ENCODE measurements at regions not wholly inside any gene's neighbourhood (a gene's known extent, or its start where the extent isn't known, plus 50 kb on each side); places are given as distances from the start of the nearest gene placed in this dataset.
A peak's percentile ranks its signal among the peaks of the same experiment; 100 is the strongest.

DNA sequence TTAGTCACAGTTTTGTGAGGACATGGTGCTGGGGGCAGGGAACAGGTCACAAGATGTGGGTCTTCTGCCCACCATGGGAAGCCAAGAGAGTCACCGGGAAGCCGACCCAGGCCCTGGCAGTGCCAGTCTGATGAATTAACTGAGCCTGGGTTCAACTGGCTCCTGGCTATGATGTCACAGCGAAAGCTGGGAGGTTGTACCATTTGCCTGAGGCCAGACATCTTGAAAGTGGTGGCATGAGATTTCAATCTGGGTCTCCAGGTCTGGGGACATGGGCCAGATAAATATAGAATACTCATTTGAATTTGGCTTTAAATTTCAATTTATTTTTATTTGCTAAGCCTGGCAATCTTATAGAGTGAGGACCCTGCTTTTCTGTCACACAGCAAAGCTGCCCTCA lies 280.9 kb downstream of the NSG2 start:
- ATAC-seq (ENCODE audit: low read depth) (no peak), DNase-seq (ENCODE audit: low spot score) (no peak)
- no peak overlapping the region for H3K27ac ChIP-seq (ENCODE audit: poor library complexity, severe bottlenecking)
- H3K4me1 ChIP-seq (ENCODE audit: insufficient read depth, poor library complexity, severe bottlenecking), result peaks cover 9% of the 10 kb centered on the region
- H3K36me3 ChIP-seq (ENCODE audit: low read depth), result no peaks in the 10 kb centered on the region
- H3K9me3 ChIP-seq (ENCODE audit: severe bottlenecking), result no peaks in the 10 kb centered on the region
- H3K4me3 ChIP-seq (ENCODE audit: severe bottlenecking), result no peak overlapping the region
- TF ChIP-seq, protein P1, sequence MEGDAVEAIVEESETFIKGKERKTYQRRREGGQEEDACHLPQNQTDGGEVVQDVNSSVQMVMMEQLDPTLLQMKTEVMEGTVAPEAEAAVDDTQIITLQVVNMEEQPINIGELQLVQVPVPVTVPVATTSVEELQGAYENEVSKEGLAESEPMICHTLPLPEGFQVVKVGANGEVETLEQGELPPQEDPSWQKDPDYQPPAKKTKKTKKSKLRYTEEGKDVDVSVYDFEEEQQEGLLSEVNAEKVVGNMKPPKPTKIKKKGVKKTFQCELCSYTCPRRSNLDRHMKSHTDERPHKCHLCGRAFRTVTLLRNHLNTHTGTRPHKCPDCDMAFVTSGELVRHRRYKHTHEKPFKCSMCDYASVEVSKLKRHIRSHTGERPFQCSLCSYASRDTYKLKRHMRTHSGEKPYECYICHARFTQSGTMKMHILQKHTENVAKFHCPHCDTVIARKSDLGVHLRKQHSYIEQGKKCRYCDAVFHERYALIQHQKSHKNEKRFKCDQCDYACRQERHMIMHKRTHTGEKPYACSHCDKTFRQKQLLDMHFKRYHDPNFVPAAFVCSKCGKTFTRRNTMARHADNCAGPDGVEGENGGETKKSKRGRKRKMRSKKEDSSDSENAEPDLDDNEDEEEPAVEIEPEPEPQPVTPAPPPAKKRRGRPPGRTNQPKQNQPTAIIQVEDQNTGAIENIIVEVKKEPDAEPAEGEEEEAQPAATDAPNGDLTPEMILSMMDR (IDR thresholded peaks at IDR 0.05; ENCODE audit: poor library complexity, severe bottlenecking), result no peak
- peaks cover 16% of the 10 kb centered on the region for H3K27me3 ChIP-seq (ENCODE audit: insufficient read depth, poor library complexity, severe bottlenecking)

DNA sequence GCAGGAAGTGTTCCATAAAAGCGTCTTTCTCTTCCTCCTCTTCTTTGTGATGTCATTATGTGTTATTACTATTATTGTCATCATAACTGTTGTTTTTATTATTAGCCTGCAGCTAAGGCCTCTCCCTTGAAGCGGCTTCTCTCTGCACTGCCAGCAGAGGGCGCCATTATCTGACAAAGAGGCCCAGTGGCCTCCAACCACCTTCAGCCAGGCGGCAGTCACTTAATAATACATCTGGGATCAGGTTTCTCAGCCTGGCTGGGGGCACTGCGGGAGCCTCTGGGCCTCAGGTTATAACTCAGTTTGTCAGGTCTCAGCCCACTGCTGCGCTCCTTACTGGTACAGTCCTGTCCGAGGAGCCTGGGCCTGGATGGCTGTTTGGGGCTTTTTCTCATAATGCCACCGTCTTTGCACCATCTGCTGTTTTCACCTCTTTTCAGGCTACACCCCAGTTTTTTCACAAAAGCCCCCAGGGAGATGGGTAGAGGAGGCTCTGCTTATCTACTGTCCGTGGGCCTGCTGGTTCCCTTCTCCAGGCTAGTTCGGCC lies 281.9 kb downstream of the NSG2 start:
- H3K4me1 ChIP-seq (ENCODE audit: insufficient read depth, poor library complexity, severe bottlenecking), result peaks cover 9% of the 10 kb centered on the region
- ATAC-seq (ENCODE audit: low read depth), result peak; percentile 87
- TF ChIP-seq, protein P1 (IDR thresholded peaks at IDR 0.05; ENCODE audit: poor library complexity, severe bottlenecking), result peak; percentile 98

DNA sequence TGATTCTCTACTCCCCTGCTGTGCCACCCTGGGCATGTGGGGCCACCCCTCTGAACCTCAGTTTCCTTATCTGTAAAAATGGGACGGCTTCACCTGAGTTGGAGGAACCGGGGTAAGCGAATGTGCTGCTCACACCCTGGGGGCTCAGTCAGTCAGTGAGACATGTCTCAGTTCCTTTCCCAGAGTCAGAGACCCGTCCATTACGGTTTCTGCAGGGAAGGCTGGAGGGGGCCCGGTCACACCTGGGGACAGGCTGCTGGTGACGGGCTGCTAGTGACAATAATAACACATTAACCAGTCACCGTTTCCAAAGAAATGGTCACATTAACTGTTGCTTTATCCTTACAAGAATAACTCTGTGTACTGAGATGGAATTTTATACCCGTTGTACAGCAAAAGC lies 282.4 kb downstream of the NSG2 start:
- no peak for ATAC-seq (ENCODE audit: low read depth)
- TF ChIP-seq, protein P1 (IDR thresholded peaks at IDR 0.05; ENCODE audit: poor library complexity, severe bottlenecking), result no peak
- Histone ChIP-seq H3K27me3 (ENCODE audit: insufficient read depth, poor library complexity, severe bottlenecking) (peaks cover 3% of the 10 kb centered on the region), H3K4me1 (ENCODE audit: insufficient read depth, poor library complexity, severe bottlenecking) (peaks cover 9% of the 10 kb centered on the region), H3K9me3 (ENCODE audit: severe bottlenecking) (no peaks in the 10 kb centered on the region), H3K27ac (ENCODE audit: poor library complexity, severe bottlenecking) (no peak overlapping the region), H3K36me3 (ENCODE audit: low read depth) (no peaks in the 10 kb centered on the region), H3K4me3 (ENCODE audit: severe bottlenecking) (no peak overlapping the region)
- DNase-seq (ENCODE audit: low spot score), result no peak

More for the DNA sequence above, 281.9 kb downstream of the NSG2 start:
- Histone ChIP-seq H3K9me3 (ENCODE audit: severe bottlenecking) (no peaks in the 10 kb centered on the region), H3K27ac (ENCODE audit: poor library complexity, severe bottlenecking) (no peak overlapping the region), H3K27me3 (ENCODE audit: insufficient read depth, poor library complexity, severe bottlenecking) (peaks cover 6% of the 10 kb centered on the region), H3K4me3 (ENCODE audit: severe bottlenecking) (no peak overlapping the region), H3K36me3 (ENCODE audit: low read depth) (no peaks in the 10 kb centered on the region)
- DNase-seq (ENCODE audit: low spot score), result no peak

DNA sequence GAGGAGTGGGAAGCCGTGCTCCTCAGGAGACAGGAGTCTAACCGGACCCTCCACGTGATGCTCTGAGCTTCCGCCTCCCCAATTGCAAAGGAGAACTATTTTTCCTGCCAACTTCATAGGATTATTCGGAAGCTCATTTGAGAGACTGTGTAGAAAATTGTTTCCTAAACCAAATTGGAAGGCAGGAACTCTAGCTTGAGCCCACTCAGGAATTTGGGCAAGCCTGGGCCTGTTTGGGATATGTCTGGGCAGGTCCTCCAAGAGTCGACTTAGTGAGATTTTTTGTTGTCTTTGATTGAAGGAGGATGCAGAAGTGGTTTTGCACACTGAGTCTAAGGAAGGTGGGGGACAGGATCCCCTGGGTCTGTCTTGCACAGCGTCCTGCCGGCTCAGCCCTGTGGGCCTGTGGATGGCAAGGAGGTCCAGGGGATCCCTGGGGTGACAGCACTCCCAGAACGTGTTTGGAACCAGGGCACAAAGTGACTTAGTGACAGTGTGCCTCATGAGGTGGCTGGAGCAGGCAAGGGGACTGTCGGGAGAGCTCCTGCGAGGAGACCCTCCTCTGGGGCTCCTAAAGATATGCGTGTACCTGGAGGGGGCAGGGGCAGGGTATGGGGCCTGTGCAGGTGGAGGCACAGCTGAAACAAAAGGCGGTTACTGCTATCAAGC lies 283.3 kb downstream of the NSG2 start:
- H3K4me1 ChIP-seq (ENCODE audit: insufficient read depth, poor library complexity, severe bottlenecking), result peaks cover 9% of the 10 kb centered on the region
- H3K27me3 ChIP-seq (ENCODE audit: insufficient read depth, poor library complexity, severe bottlenecking), result peaks cover 3% of the 10 kb centered on the region
- TF ChIP-seq, protein P1 (IDR thresholded peaks at IDR 0.05; ENCODE audit: poor library complexity, severe bottlenecking), result no peak
- DNase-seq (ENCODE audit: low spot score) (no peak), ATAC-seq (ENCODE audit: low read depth) (peak; percentile 32; the same call in 1 of the 3 replicates)
- H3K36me3 ChIP-seq (ENCODE audit: low read depth), result no peaks in the 10 kb centered on the region
- no peak overlapping the region for H3K4me3 ChIP-seq (ENCODE audit: severe bottlenecking)
- H3K9me3 ChIP-seq (ENCODE audit: severe bottlenecking), result no peaks in the 10 kb centered on the region
- H3K27ac ChIP-seq (ENCODE audit: poor library complexity, severe bottlenecking), result no peak overlapping the region

DNA sequence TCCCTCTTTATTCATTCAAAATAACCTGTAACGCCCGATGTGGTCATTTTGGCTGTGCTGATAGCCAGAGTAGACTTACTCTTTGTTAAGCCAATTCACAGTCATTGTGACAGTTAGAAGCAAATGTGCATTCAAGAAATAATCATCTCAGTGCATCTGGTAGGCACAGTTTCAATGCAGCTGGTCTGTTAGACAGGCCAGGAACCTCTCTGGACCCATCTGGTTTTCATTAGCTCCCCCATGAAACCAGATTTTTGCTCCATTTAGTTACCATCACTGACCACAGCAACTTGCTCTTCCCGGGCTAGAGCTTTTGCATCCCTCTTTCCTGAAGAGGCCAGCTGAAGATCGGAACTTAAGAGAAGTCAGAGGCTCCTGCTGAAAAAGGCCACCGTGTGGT lies 284.2 kb downstream of the NSG2 start:
- TF ChIP-seq, protein P1 (IDR thresholded peaks at IDR 0.05; ENCODE audit: poor library complexity, severe bottlenecking), result no peak
- Histone ChIP-seq H3K4me3 (ENCODE audit: severe bottlenecking) (no peak overlapping the region), H3K4me1 (ENCODE audit: insufficient read depth, poor library complexity, severe bottlenecking) (peaks cover 9% of the 10 kb centered on the region), H3K36me3 (ENCODE audit: low read depth) (no peaks in the 10 kb centered on the region), H3K27ac (ENCODE audit: poor library complexity, severe bottlenecking) (no peak overlapping the region), H3K27me3 (ENCODE audit: insufficient read depth, poor library complexity, severe bottlenecking) (peaks cover under 1% of the 10 kb centered on the region), H3K9me3 (ENCODE audit: severe bottlenecking) (no peaks in the 10 kb centered on the region)
- no peak for ATAC-seq (ENCODE audit: low read depth)
- DNase-seq (ENCODE audit: low spot score), result no peak

Measured in RWPE2 (cell line).